ENCODE measurements at regions not wholly inside any gene's neighbourhood (a gene's known extent, or its start where the extent isn't known, plus 50 kb on each side); places are given as distances from the start of the nearest gene placed in this dataset.
"Not testable (repeated sequence)": the region's sequence is repeated elsewhere in the genome, so short reads cannot be mapped to it uniquely, and the experiment has no call there.

DNA sequence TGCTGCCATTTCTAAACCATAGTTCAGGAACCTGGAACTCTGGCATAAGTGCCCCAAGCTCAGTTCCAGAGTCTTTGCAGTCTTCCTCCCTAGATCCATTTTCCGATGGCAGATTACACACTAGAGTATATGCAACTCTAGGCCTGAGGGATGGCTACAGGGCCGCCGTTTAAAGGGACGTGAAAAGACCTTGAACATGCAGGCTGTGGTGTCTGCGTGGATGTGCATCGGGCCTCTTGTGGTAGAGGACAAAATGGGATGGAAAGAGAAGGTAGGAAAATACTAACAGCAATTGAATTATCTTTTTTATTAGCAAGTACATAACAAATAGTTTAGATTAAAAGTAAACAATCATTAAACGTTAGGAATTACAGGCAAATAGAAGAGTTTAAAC is 588.9 kb downstream of the RFPL4B start:
- CTCF ChIA-PET: no interaction called here
- no peaks in the 10 kb centered on the region for H3K4me1 Mint-ChIP-seq
- DNase-seq (no peak), ATAC-seq (no peak)
- peaks cover 7% of the 10 kb centered on the region for H3K9me3 Mint-ChIP-seq (ENCODE audit: low read depth)
- no peak overlapping the region for H3K27ac Mint-ChIP-seq
- no peaks in the 10 kb centered on the region for H3K36me3 Mint-ChIP-seq
- H3K27me3 Mint-ChIP-seq: no peaks in the 10 kb centered on the region
- no peak overlapping the region for H3K4me3 Mint-ChIP-seq

DNA sequence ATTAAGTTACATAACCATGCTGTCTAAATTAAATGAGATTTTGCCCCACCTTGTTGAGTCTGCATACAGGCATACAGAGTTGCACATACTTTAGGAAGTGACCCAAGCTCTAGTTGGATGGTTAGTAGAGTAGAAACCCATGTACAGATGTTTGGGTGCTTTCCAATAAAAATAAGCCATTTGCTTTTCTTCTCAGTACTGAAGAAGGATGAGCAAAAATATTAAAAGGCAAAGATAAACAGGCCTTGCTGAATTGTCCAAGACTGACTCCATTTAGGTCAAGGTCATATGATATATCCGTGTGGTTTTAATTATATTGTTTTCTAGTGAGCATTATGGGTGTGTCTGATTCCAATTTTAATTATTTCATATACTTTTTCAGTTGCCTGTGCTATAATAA is 589.4 kb downstream of the RFPL4B start:
- no peaks in the 10 kb centered on the region for H3K27me3 Mint-ChIP-seq
- H3K4me1 Mint-ChIP-seq: no peaks in the 10 kb centered on the region
- H3K9me3 Mint-ChIP-seq (ENCODE audit: low read depth): peaks cover 7% of the 10 kb centered on the region
- no peak overlapping the region for H3K27ac Mint-ChIP-seq
- H3K4me3 Mint-ChIP-seq: no peak overlapping the region
- no peak for DNase-seq
- no peak for ATAC-seq
- no peaks in the 10 kb centered on the region for H3K36me3 Mint-ChIP-seq
- CTCF ChIA-PET: no interaction called here

DNA sequence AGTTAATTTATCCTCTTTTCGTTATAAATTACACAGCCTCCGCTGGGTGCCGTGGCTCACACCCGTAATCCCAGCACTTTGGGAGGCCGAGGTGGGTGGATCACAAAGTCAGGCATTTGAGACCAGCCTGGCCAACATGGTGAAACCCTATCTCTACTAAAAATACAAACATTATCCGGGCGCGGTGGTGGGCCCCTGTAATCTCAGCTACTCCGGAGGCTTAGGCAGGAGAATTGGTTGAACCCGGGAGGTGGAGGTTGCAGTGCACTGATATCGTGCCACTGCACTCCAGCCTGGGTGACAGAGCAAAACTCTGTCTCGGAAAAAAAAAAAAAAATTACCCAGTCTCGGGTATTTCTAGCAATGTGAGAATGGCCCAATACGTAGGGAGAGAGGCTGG is 590.6 kb downstream of the RFPL4B start:
- ATAC-seq; H3K27ac Mint-ChIP-seq; DNase-seq; CTCF ChIA-PET; H3K36me3 Mint-ChIP-seq; H3K4me1 Mint-ChIP-seq; H3K27me3 Mint-ChIP-seq; H3K9me3 Mint-ChIP-seq (ENCODE audit: low read depth); H3K4me3 Mint-ChIP-seq: not testable (repeated sequence)

DNA sequence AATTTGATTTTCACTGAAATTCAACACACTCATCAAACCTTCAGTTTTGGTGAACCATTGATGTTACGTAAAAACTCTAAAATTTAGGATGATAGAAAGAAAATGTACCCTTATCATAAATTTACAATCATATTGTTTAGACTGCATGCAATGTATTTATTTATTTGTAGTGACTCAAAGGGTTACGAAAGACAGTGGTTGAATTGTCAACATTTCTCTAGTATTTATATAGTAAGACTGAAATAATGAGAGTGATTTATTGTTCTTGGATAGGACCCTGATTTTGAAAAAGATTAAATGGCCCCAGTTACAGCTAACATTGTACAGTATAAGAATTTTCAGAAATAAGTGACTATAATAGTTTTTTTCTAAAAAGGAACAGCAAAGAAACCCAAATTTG is 591.5 kb downstream of the RFPL4B start:
- Mint-ChIP-seq H3K4me1 (no peaks in the 10 kb centered on the region), H3K27me3 (no peaks in the 10 kb centered on the region), H3K9me3 (ENCODE audit: low read depth) (peaks cover 3% of the 10 kb centered on the region), H3K27ac (no peak overlapping the region), H3K36me3 (no peaks in the 10 kb centered on the region), H3K4me3 (no peak overlapping the region)
- DNase-seq (no peak), ATAC-seq (no peak)
- CTCF ChIA-PET: no interaction called here

DNA sequence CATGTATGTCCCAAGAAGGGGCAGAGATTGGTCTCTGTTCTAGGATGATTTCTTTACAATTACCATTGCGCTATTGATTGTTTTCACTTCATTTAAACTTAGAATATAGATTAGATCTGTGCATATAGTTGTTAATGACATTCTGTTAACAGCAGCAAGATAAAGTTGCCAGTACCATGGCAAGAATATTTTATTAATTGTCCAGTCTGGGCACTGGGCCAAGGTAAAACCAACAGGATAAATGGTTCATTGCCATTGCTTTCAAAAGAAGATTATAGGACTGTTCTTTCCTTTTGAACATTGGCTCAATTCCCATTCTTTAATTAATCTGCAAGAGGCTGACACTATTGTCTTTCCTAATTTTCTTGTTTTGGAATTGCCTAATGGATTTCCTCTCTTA is 592.4 kb downstream of the RFPL4B start:
- no peaks in the 10 kb centered on the region for H3K36me3 Mint-ChIP-seq
- no peak overlapping the region for H3K27ac Mint-ChIP-seq
- CTCF ChIA-PET: no interaction called here
- peaks cover 3% of the 10 kb centered on the region for H3K9me3 Mint-ChIP-seq (ENCODE audit: low read depth)
- no peaks in the 10 kb centered on the region for H3K27me3 Mint-ChIP-seq
- ATAC-seq (no peak), DNase-seq (no peak)
- no peak overlapping the region for H3K4me3 Mint-ChIP-seq
- H3K4me1 Mint-ChIP-seq: no peaks in the 10 kb centered on the region

DNA sequence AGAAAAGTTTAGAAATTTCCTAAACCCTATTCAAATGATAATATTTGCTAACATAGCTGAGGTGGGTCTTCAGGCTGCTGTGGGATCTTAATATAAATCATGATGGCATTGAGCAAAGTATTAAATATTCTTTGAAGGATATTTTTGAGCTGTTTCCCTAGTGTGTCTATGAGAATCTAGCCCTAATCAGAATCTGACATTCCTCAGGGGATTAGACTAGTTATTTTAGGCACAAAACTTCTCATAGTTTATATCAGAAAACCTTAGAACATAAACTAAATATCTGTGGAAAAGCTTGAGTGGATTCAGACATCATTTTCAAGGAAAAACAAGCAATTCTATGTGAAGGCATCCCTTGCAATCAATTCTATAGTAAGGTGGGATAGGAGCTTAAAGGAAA is 594.5 kb downstream of the RFPL4B start:
- Mint-ChIP-seq H3K9me3 (ENCODE audit: low read depth) (peaks cover 3% of the 10 kb centered on the region), H3K36me3 (no peaks in the 10 kb centered on the region), H3K27me3 (no peaks in the 10 kb centered on the region), H3K4me1 (no peaks in the 10 kb centered on the region), H3K4me3 (no peak overlapping the region), H3K27ac (no peak overlapping the region)
- no peak for ATAC-seq
- CTCF ChIA-PET: no interaction called here
- no peak for DNase-seq

DNA sequence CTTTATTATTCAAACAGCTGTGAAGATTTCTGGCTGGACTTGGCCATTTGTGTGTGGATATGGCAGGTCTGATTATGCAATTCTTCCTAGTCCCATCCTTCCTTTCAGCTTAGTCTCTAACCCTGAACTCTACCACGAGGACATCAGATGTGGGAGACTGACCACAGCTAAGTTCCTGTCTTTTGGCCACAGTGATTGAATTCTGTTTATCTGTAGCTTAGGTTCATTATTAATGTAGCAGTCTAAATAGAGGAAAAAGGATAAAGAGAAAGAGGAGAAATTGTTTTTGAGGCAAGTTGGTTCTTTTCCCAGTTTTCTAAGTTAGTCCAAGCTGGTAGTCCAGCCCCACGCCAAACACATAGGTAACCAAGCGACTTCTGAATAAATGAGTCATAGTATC is 598.9 kb downstream of the RFPL4B start:
- Mint-ChIP-seq H3K9me3 (ENCODE audit: low read depth) (no peaks in the 10 kb centered on the region), H3K27ac (no peak overlapping the region)
- CTCF ChIA-PET: no interaction called here

DNA sequence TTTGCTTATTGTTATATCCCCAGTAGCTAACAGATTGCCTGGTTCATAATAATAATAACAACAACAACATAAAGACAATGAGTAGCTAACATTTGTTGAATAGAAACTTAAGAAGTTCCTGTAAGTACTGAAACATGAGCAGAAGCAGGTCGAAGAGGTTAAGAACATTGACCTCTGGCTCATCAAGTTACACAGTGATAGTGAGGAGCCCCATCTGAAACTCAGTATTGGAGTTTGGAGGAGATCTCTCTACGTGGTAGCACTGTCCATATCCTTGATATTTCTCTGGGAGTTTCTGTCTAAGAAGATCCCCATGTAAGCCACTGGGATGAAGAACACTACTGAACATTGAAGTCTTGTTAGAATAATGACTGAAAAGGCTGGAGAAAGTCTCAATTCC is 600.4 kb downstream of the RFPL4B start:
- H3K36me3 Mint-ChIP-seq: no peaks in the 10 kb centered on the region
- no peak overlapping the region for H3K4me3 Mint-ChIP-seq
- H3K27me3 Mint-ChIP-seq: no peaks in the 10 kb centered on the region
- no peak for ATAC-seq
- DNase-seq: no peak
- H3K27ac Mint-ChIP-seq: no peak overlapping the region
- H3K4me1 Mint-ChIP-seq: no peaks in the 10 kb centered on the region
- CTCF ChIA-PET: no interaction called here
- H3K9me3 Mint-ChIP-seq (ENCODE audit: low read depth): no peaks in the 10 kb centered on the region

More for the DNA sequence above, 598.9 kb downstream of the RFPL4B start:
- Mint-ChIP-seq H3K4me3 (no peak overlapping the region), H3K4me1 (no peaks in the 10 kb centered on the region), H3K27me3 (no peaks in the 10 kb centered on the region), H3K36me3 (no peaks in the 10 kb centered on the region)
- no peak for DNase-seq
- ATAC-seq: no peak

DNA sequence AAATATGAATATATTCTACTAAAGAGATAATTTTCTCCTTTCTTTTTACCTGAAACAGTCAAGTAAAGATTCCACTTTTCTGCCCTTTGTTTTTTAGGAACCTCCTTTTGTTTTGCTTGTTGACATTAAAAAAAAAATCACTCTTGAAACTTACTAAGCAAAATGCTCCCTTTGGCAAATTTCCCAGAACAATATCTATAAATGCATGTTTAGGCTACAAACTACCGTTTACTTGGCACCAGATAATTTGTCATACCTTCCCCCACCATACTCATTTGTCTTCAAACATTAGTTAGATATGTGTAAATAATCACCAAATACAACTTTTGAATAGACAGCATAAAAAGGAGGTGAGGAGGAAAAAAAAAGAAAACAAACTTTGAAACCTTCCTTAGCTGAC is 604.7 kb downstream of the RFPL4B start:
- CTCF ChIA-PET: no interaction called here
- no peaks in the 10 kb centered on the region for H3K9me3 Mint-ChIP-seq (ENCODE audit: low read depth)
- no peaks in the 10 kb centered on the region for H3K36me3 Mint-ChIP-seq
- H3K27me3 Mint-ChIP-seq: no peaks in the 10 kb centered on the region
- ATAC-seq (no peak), DNase-seq (no peak)
- H3K4me1 Mint-ChIP-seq: no peaks in the 10 kb centered on the region
- H3K4me3 Mint-ChIP-seq: no peak overlapping the region
- no peak overlapping the region for H3K27ac Mint-ChIP-seq

DNA sequence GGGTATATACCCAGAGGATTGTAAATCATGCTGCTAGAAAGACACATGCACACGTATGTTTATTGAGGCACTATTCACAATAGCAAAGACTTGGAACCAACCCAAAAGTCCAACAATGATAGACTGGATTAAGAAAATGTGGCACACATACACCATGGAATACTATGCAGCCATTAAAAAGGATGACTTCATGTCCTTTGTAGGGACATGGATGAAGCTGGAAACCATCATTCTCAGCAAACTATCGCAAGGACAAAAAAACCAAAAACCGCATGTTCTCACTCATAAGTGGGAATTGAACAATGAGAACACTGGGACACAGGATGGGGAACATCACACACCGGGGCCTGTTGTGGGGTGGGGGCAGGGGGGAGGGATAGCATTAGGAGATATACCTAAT is 608.6 kb downstream of the RFPL4B start:
- H3K27me3 Mint-ChIP-seq; H3K27ac Mint-ChIP-seq; H3K4me3 Mint-ChIP-seq; DNase-seq; H3K4me1 Mint-ChIP-seq; H3K36me3 Mint-ChIP-seq; H3K9me3 Mint-ChIP-seq (ENCODE audit: low read depth); ATAC-seq: not testable (repeated sequence)
- CTCF ChIA-PET: interaction anchor here (0.6 kb wide), 1 partner anchor 1351 kb away, joined by 3 read pairs; no protein-coding TSS in a partner anchor

DNA sequence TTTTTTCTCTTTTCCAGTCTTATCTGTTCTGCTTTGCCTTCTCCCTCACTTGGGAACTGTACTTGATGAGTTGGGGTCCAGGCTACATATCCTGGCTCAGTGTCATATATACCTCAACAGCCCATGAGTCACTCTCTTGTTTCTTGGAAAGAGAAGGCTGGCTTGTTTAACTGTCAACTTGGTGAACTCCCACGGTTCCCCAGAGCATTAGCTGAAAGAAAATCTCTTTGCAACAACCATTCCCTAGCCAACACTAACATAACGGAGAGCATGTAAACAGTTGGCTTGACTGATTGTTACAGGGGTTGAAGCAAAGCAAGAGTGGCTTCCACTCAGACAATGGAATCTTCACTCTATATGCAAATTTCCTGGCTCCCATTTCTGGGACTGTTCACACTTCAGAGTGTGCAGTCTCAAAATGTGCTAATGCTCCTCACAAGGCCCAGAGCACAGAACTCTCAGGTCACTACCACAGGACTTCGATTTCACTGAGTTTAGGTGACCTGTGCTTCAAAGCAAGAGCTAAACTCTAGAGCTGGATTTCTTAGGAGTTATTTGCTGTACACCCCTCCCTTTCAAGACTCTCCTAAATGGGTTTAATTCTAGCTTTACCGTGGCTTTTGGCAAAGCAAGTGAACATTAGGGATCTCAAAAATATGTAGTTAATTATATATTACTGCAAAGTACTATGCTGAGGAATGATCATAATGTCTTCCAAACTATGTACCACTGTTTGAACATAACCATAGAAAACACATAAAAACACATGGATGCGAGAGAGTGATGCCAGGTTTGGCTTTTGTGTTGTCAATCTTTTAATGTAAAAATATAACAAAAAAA is 609.8 kb downstream of the RFPL4B start:
- no peaks in the 10 kb centered on the region for H3K4me1 Mint-ChIP-seq

DNA sequence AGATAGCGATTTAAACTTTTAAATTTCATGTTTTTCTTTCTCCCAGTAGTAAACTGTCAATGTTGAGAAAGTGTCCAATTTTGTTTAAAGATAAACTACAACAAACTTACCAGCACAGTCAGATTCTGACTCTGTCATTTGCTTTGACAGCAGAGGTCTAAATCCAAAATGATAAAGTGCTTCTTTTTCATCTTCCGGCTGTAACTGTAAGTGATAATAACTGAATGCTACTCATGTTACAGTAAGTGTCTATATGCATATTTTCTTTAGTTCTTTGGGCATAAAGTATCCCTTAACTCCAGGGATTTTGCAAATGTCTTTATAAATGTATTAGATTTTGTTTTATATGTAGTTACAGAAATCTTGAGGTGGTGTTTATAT is 610.4 kb downstream of the RFPL4B start:
- Mint-ChIP-seq H3K4me3 (no peak overlapping the region), H3K27ac (no peak overlapping the region), H3K27me3 (no peaks in the 10 kb centered on the region), H3K4me1 (no peaks in the 10 kb centered on the region), H3K9me3 (ENCODE audit: low read depth) (no peaks in the 10 kb centered on the region), H3K36me3 (no peaks in the 10 kb centered on the region)
- CTCF ChIA-PET: no interaction called here
- no peak for DNase-seq
- no peak for ATAC-seq

More for the DNA sequence above, 609.8 kb downstream of the RFPL4B start:
- Mint-ChIP-seq H3K4me3 (no peak overlapping the region), H3K36me3 (no peaks in the 10 kb centered on the region), H3K27me3 (no peaks in the 10 kb centered on the region), H3K9me3 (ENCODE audit: low read depth) (no peaks in the 10 kb centered on the region), H3K27ac (no peak overlapping the region)
- CTCF ChIA-PET: interaction anchor here (0.6 kb wide), 1 partner anchor 1350 kb away, joined by 3 read pairs; no protein-coding TSS in a partner anchor
- DNase-seq (no peak), ATAC-seq (no peak)

DNA sequence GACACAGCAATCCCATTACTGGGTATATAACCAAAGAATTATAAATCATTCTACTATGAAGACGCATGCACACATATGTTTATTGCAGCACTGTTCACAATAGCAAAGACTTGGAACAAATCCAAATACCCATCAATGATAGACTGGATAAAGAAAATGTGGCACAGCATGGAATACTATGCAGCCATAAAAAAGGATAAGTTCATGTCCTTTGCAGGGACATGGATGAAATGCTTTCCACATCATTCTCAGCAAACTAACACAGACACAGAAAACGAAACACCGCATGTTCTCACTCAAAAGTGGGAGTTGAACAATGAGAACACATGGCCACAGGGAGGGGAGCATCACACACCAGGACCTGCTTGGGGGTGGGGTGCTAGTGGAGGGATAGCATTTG is 613.0 kb downstream of the RFPL4B start:
- H3K9me3 Mint-ChIP-seq (ENCODE audit: low read depth); H3K4me1 Mint-ChIP-seq; H3K4me3 Mint-ChIP-seq; H3K27me3 Mint-ChIP-seq; CTCF ChIA-PET; H3K27ac Mint-ChIP-seq; ATAC-seq; DNase-seq; H3K36me3 Mint-ChIP-seq: not testable (repeated sequence)

DNA sequence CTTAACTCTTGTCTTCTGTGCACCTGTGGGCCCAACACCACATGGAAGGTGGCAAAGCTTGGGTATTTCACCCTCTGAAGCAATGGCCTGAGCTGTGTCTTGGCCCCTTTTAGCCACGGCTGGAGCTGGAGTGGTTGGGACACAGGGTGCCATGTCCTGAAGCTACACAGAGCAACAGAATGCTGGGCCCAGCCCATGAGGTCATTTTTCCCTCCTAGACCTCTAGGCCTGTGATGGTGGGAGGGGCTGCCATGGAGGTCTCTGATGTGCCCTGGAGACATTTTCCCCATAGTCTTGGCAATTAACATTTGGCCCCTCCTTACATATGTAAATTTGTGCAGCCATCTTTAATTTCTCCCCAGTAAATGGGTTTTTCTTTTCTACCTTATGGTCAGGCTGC is 620.8 kb downstream of the RFPL4B start:
- H3K27me3 Mint-ChIP-seq: no peaks in the 10 kb centered on the region
- H3K36me3 Mint-ChIP-seq: no peaks in the 10 kb centered on the region
- H3K27ac Mint-ChIP-seq: no peak overlapping the region
- DNase-seq: no peak
- CTCF ChIA-PET: no interaction called here
- H3K9me3 Mint-ChIP-seq (ENCODE audit: low read depth): no peaks in the 10 kb centered on the region
- no peaks in the 10 kb centered on the region for H3K4me1 Mint-ChIP-seq
- ATAC-seq: no peak
- no peak overlapping the region for H3K4me3 Mint-ChIP-seq

DNA sequence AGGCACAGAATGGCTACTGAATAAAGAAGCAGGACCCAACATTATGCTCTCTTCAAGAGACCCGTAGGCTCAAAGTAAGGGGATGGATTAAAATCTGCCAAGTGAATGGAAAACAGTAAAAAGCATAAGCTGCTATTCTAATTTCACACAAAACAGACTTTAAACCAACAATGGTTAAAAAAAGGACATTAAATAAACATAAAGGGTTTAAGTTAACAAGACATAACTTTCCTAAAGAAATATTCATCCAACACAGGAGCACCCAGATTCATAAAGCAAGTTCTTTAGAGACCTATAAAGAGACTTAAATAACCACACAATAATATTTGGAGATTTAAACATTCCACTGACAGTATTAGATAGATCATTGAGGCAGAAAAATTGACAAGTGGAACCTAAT is 624.5 kb downstream of the RFPL4B start:
- Mint-ChIP-seq H3K27me3 (no peaks in the 10 kb centered on the region), H3K4me3 (no peak overlapping the region), H3K9me3 (ENCODE audit: low read depth) (no peaks in the 10 kb centered on the region), H3K4me1 (no peaks in the 10 kb centered on the region), H3K27ac (no peak overlapping the region), H3K36me3 (no peaks in the 10 kb centered on the region)
- CTCF ChIA-PET: no interaction called here
- DNase-seq (no peak), ATAC-seq (no peak)
